HG02885 (cell line): ENCODE measurements at regions not wholly inside any gene's neighbourhood (a gene's known extent, or its start where the extent isn't known, plus 50 kb on each side); places are given as distances from the start of the nearest gene placed in this dataset.
"Not testable (repeated sequence)": the region's sequence is repeated elsewhere in the genome, so short reads cannot be mapped to it uniquely, and the experiment has no call there.

Source experiments
- ATAC-seq: cut with Tn5 transposase; IDR thresholded peaks from one replicate; pipeline ENCODE4 v1.9.1; 2021; ENCODE audit warnings: mild to moderate bottlenecking; ENCODE audit not compliant: unreplicated experiment, poor library complexity

GRCh38 chr20:48532028-48532427 lies 295.8 kb downstream of the PREX1 start:
- no peak for ATAC-seq

GRCh38 chr20:48531505-48531904 lies 296.3 kb downstream of the PREX1 start:
- ATAC-seq = no peak

- no peak for ATAC-seq
Measured at GRCh38 chr20:48530957-48531356, 296.8 kb downstream of the PREX1 start.

- ATAC-seq = no peak
Measured at GRCh38 chr20:48528346-48528745, 299.5 kb downstream of the PREX1 start.

GRCh38 chr20:48527771-48528170 lies 300.0 kb downstream of the PREX1 start:
- no peak for ATAC-seq

GRCh38 chr20:48526936-48527335 lies 300.9 kb downstream of the PREX1 start:
- no peak for ATAC-seq

- ATAC-seq = no peak
Measured at GRCh38 chr20:48525400-48525799, 302.4 kb downstream of the PREX1 start.

- no peak for ATAC-seq
Measured at GRCh38 chr20:48524582-48524981, 303.2 kb downstream of the PREX1 start.

- no peak for ATAC-seq
Measured at GRCh38 chr20:48523191-48523995, 304.4 kb downstream of the PREX1 start.

GRCh38 chr20:48521121-48521520 lies 306.7 kb downstream of the PREX1 start:
- no peak for ATAC-seq

- not testable (repeated sequence) for ATAC-seq
Measured at GRCh38 chr20:48516196-48516595, 311.6 kb downstream of the PREX1 start.

GRCh38 chr20:48514577-48514976 lies 313.2 kb downstream of the PREX1 start:
- not testable (repeated sequence) for ATAC-seq

- ATAC-seq = not testable (repeated sequence)
Measured at GRCh38 chr20:48512539-48512938, 315.3 kb downstream of the PREX1 start.

GRCh38 chr20:48505066-48505465 lies 322.7 kb downstream of the PREX1 start:
- not testable (repeated sequence) for ATAC-seq

GRCh38 chr20:48503166-48503815 lies 324.5 kb downstream of the PREX1 start:
- ATAC-seq = no peak

- ATAC-seq = no peak
Measured at GRCh38 chr20:48502758-48503157, 325.0 kb downstream of the PREX1 start.

GRCh38 chr20:48502016-48502415 lies 325.8 kb downstream of the PREX1 start:
- ATAC-seq = no peak

- not testable (repeated sequence) for ATAC-seq
Measured at GRCh38 chr20:48500900-48501299, 326.9 kb downstream of the PREX1 start.

- not testable (repeated sequence) for ATAC-seq
Measured at GRCh38 chr20:48498939-48499338, 328.9 kb downstream of the PREX1 start.

GRCh38 chr20:48498125-48498524 lies 329.7 kb downstream of the PREX1 start:
- ATAC-seq = not testable (repeated sequence)

GRCh38 chr20:48493966-48494365 lies 333.8 kb downstream of the PREX1 start:
- no peak for ATAC-seq

- ATAC-seq = not testable (repeated sequence)
Measured at GRCh38 chr20:48493331-48493730, 334.5 kb downstream of the PREX1 start.
